GM10266 (cell line): ENCODE measurements at regions not wholly inside any gene's neighbourhood (a gene's known extent, or its start where the extent isn't known, plus 50 kb on each side); places are given as distances from the start of the nearest gene placed in this dataset.

ENCODE experiments used
- DNase-seq: peaks from one replicate; pipeline ENCODE4 v3.0.0; 2012; ENCODE audit errors: extremely low spot score
- TF ChIP-seq, protein P1 (sequence below): IDR thresholded peaks from 2 replicates; pipeline ENCODE4 v1.5.1; 2012; ENCODE audit warnings: mild to moderate bottlenecking, low read depth; ENCODE audit not compliant: control insufficient read depth, insufficient read depth; ENCODE audit errors: missing control alignments

- DNase-seq, result no peak
These were observed 123.5 kb downstream of the MBD2 start for GRCh38 chr18:54100920-54101470.

DNA sequence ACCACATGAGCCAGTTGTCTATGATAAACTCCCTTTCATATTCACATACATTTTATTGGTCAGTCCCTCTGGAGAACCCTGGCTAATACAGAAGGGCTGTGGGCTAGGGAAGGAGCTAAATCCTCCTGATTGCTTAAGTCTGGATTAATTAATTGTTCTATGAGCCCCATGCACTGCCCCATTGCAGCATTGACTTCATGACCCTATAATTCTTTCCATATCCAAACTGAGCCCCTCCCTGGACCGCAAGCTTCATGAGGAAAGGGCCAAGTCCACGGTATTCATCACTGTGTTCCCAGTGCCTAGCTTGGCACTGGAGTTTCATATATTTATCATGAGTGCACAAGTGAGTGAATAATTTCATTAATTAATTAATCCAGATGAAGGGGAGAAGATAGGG, 124.0 kb downstream of the MBD2 start:
- no peak for DNase-seq
- TF ChIP-seq, protein P1, sequence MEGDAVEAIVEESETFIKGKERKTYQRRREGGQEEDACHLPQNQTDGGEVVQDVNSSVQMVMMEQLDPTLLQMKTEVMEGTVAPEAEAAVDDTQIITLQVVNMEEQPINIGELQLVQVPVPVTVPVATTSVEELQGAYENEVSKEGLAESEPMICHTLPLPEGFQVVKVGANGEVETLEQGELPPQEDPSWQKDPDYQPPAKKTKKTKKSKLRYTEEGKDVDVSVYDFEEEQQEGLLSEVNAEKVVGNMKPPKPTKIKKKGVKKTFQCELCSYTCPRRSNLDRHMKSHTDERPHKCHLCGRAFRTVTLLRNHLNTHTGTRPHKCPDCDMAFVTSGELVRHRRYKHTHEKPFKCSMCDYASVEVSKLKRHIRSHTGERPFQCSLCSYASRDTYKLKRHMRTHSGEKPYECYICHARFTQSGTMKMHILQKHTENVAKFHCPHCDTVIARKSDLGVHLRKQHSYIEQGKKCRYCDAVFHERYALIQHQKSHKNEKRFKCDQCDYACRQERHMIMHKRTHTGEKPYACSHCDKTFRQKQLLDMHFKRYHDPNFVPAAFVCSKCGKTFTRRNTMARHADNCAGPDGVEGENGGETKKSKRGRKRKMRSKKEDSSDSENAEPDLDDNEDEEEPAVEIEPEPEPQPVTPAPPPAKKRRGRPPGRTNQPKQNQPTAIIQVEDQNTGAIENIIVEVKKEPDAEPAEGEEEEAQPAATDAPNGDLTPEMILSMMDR, result no peak

More at GRCh38 chr18:54100920-54101470, 123.5 kb downstream of the MBD2 start:
- TF ChIP-seq, protein P1, result no peak

DNA sequence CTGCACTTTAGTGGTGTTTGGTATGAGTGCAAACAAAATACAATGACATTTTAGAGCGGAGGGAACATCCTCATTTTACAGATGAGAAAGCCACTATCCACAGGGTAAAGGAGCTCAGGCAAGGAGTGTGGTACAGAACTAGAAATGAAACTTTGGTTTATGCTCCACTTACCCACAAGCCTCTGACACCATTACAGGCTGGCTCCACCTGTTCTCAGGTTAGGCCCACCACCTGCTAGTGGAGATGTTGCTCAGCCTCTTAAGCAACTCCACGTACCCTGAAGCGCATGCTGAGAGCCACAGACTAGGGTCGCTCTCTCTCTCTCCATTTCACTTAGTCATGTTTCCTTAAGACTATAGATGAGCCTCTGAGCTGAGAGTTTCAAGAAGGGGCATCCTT, 130.0 kb downstream of the MBD2 start:
- no peak for DNase-seq
- TF ChIP-seq, protein P1, result no peak

GRCh38 chr18:54090856-54091255, 133.6 kb downstream of the MBD2 start:
- TF ChIP-seq, protein P1, result no peak

GRCh38 chr18:54089749-54090459, 134.6 kb downstream of the MBD2 start:
- DNase-seq, result no peak
- TF ChIP-seq, protein P1, result no peak

More at GRCh38 chr18:54090856-54091255, 133.6 kb downstream of the MBD2 start:
- DNase-seq, result no peak

- no peak for DNase-seq
- TF ChIP-seq, protein P1, result no peak
These were observed 137.6 kb downstream of the MBD2 start for GRCh38 chr18:54086863-54087262.

DNA sequence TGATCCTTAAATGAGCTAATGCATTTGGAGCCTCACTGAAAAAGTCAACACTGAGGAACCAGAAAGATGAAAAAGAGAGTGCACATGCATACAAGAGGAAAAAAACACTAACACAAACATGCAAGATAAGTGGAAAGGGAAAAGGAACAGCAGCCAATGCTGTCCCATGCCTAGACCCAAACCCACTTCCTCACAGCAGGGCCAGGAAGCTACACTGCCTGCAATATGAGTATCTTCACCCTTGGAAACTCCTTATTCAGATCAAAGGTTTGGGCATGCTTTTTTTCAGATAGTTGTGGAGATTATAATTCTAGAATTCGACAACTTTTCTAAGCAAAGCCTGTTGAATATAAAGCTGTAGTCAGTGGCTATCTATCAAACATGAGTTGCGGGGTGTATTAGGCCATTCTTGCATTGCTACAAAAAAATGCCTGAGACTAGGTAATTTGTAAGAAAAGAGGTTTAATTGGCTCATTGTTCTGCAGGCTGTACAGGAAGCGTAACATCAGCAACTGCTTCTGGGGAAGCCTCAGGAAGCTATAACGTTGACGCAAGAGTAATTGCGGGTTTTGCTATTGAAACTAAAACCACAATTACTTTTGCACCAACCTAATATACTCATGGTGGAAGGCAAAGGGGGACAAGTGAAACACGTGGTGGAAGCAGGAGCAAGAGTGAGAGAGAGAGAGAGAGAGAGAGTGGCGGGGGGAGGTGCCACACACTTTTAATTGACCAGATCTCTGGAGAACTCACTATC, 138.2 kb downstream of the MBD2 start:
- TF ChIP-seq, protein P1, result no peak
- no peak for DNase-seq
